ENCODE measurements at regions not wholly inside any gene's neighbourhood (a gene's known extent, or its start where the extent isn't known, plus 50 kb on each side); places are given as distances from the start of the nearest gene placed in this dataset.

DNA sequence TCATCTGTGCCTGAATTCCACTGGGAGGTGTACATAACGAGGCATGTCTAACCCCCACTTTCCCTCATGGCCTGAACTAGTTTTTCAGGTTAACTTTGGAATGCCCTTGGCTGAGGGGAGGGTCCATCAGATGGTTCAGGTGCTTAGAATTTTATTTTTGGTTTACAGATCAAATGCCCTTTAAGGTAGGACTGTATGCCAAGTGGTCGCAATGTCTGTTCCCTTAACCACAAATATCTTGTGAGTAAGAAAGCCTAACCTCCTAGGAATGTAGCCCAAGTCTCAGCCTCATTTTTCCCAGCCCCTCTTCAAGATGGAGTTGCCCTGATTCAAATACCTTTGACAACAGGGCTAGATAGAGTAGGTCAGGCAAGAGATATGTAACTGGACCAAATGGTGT is 78.4 kb downstream of the RNASET2 start:
- TF ChIP-seq, protein P1, sequence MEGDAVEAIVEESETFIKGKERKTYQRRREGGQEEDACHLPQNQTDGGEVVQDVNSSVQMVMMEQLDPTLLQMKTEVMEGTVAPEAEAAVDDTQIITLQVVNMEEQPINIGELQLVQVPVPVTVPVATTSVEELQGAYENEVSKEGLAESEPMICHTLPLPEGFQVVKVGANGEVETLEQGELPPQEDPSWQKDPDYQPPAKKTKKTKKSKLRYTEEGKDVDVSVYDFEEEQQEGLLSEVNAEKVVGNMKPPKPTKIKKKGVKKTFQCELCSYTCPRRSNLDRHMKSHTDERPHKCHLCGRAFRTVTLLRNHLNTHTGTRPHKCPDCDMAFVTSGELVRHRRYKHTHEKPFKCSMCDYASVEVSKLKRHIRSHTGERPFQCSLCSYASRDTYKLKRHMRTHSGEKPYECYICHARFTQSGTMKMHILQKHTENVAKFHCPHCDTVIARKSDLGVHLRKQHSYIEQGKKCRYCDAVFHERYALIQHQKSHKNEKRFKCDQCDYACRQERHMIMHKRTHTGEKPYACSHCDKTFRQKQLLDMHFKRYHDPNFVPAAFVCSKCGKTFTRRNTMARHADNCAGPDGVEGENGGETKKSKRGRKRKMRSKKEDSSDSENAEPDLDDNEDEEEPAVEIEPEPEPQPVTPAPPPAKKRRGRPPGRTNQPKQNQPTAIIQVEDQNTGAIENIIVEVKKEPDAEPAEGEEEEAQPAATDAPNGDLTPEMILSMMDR (IDR thresholded peaks at IDR 0.05; ENCODE audit: insufficient read depth, low read length, severe bottlenecking): no peak
- no peaks in the 10 kb centered on the region for H3K27me3 ChIP-seq (ENCODE audit: control insufficient read depth, insufficient read depth, low read length)
- no peaks in the 10 kb centered on the region for H3K36me3 ChIP-seq (ENCODE audit: control insufficient read depth, insufficient read depth, low read length)
- H3K4me3 ChIP-seq (ENCODE audit: low read depth, low read length): no peak overlapping the region
- peak; percentile 12 for DNase-seq (ENCODE audit: low read depth)
- peak; percentile 36 for FAIRE-seq

GRCh38 chr6:166877349-166877748 is 79.0 kb downstream of the RNASET2 start:
- H3K4me3 ChIP-seq (ENCODE audit: low read depth, low read length): no peak overlapping the region
- no peak for FAIRE-seq
- no peaks in the 10 kb centered on the region for H3K27me3 ChIP-seq (ENCODE audit: control insufficient read depth, insufficient read depth, low read length)
- DNase-seq (ENCODE audit: low read depth): no peak
- TF ChIP-seq, protein P1 (IDR thresholded peaks at IDR 0.05; ENCODE audit: insufficient read depth, low read length, severe bottlenecking): no peak
- H3K36me3 ChIP-seq (ENCODE audit: control insufficient read depth, insufficient read depth, low read length): no peaks in the 10 kb centered on the region

DNA sequence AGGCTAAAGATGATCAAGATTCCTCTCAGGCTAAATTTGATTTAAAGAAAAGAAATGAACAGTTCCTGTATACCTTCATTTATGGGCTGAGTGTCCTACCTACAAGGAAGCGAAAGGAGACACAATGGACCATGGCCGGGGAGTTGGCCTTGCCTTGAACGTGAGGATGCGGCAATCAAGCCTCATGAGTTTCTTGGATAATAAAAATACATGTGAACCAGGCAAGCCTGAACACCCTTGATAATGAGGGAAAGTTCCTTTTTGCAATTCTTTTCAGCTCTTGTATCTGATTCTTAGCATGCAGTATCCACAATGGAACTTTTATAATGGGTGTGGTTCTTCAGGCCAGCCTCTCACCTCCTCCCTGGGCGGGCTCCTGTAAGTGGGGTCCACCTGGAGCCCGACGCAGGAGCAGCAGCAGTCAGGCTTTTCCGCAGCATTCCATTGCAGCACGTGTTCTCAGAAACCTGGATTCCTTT is 83.8 kb downstream of the RNASET2 start:
- TF ChIP-seq, protein P1 (IDR thresholded peaks at IDR 0.05; ENCODE audit: insufficient read depth, low read length, severe bottlenecking): no peak

GRCh38 chr6:166870602-166871208 is 85.6 kb downstream of the RNASET2 start:
- DNase-seq (ENCODE audit: low read depth) (no peak), FAIRE-seq (no peak)
- TF ChIP-seq, protein P1 (IDR thresholded peaks at IDR 0.05; ENCODE audit: insufficient read depth, low read length, severe bottlenecking): no peak
- no peaks in the 10 kb centered on the region for H3K36me3 ChIP-seq (ENCODE audit: control insufficient read depth, insufficient read depth, low read length)
- H3K27me3 ChIP-seq (ENCODE audit: control insufficient read depth, insufficient read depth, low read length): no peaks in the 10 kb centered on the region
- H3K4me3 ChIP-seq (ENCODE audit: low read depth, low read length): no peak overlapping the region

More for the DNA sequence above, 83.8 kb downstream of the RNASET2 start:
- DNase-seq (ENCODE audit: low read depth) (no peak), FAIRE-seq (no peak)
- Histone ChIP-seq H3K27me3 (ENCODE audit: control insufficient read depth, insufficient read depth, low read length) (no peaks in the 10 kb centered on the region), H3K4me3 (ENCODE audit: low read depth, low read length) (no peak overlapping the region), H3K36me3 (ENCODE audit: control insufficient read depth, insufficient read depth, low read length) (no peaks in the 10 kb centered on the region)

DNA sequence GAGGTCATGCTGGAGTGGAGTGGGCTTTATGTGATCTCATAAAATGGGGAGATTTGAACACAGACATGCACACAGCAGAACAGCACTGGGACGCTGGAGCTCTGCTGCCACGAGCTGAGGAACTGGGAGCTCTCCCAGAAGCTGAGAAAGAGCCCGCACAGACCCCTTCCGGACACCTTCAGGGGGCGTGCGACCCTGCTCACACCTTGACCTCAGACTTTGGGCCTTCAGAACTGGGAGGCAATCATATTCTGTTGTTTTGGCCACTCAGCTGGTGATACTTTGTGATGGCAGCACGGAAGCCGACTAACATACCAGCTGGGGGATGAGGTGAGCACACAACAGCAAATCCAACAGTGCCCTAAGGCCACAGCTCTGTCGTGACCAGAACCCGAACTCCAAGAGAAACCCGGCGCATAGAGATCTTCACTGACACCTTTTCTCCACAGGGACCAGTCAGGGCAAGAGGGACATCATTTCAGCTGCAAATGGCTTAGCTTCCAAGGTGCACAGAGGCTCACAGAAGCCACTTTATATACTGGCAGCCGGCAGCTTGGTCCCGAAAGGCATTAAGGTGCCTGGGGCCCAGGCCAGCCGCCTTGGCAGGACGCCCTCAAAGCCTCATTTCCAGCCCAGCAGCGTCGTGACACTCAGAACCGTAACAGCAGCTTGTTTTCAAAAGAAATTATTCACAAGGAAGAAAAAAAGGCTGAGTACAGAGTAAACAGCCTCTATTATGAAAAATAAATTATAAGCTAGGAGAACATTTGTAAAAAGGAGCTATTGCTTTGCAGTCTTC is 89.3 kb downstream of the RNASET2 start:
- Histone ChIP-seq H3K4me3 (ENCODE audit: low read depth, low read length) (no peak overlapping the region), H3K27me3 (ENCODE audit: control insufficient read depth, insufficient read depth, low read length) (peaks cover 4% of the 10 kb centered on the region), H3K36me3 (ENCODE audit: control insufficient read depth, insufficient read depth, low read length) (no peaks in the 10 kb centered on the region)
- TF ChIP-seq, protein P1 (IDR thresholded peaks at IDR 0.05; ENCODE audit: insufficient read depth, low read length, severe bottlenecking): no peak
- no peak for FAIRE-seq
- DNase-seq (ENCODE audit: low read depth): no peak
